ENCODE measurements at regions not wholly inside any gene's neighbourhood (a gene's known extent, or its start where the extent isn't known, plus 50 kb on each side); places are given as distances from the start of the nearest gene placed in this dataset.

- peaks cover 18% of the 10 kb centered on the region for H3K27me3 Mint-ChIP-seq
- no peaks in the 10 kb centered on the region for H3K4me1 Mint-ChIP-seq
- H3K27ac Mint-ChIP-seq = no peak overlapping the region
- no peak for ATAC-seq (replicated peaks)
- H3K9me3 Mint-ChIP-seq = no peaks in the 10 kb centered on the region
- no peak overlapping the region for H3K4me3 Mint-ChIP-seq
- no peaks in the 10 kb centered on the region for H3K36me3 Mint-ChIP-seq (ENCODE audit: low read depth)
Observed at GRCh38 chr5:175123542-175123941, 320.4 kb downstream of the DRD1 start.

DNA sequence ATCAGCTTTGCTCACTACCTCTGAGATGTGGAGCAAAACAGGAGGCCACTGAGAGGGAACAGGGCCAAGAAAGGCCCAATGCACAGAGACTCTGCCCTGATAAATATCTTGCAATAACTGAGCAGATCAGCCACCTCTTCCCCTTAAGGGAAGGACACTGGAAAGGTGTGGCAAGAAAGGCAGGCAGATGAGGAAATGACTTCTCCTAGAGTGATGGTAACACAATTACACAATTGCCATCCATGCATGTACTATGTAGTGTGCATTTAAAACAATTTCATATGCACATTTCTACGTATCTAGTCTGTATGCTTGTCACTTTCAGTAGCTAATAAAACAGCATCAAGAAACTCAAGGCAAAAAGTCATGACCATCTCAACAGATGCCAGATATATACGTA is 322.5 kb downstream of the DRD1 start:
- ATAC-seq (replicated peaks) = no peak
- no peaks in the 10 kb centered on the region for H3K9me3 Mint-ChIP-seq
- H3K27ac Mint-ChIP-seq = no peak overlapping the region
- no peaks in the 10 kb centered on the region for H3K4me1 Mint-ChIP-seq
- H3K27me3 Mint-ChIP-seq = peaks cover 30% of the 10 kb centered on the region
- no peaks in the 10 kb centered on the region for H3K36me3 Mint-ChIP-seq (ENCODE audit: low read depth)
- H3K4me3 Mint-ChIP-seq = no peak overlapping the region

DNA sequence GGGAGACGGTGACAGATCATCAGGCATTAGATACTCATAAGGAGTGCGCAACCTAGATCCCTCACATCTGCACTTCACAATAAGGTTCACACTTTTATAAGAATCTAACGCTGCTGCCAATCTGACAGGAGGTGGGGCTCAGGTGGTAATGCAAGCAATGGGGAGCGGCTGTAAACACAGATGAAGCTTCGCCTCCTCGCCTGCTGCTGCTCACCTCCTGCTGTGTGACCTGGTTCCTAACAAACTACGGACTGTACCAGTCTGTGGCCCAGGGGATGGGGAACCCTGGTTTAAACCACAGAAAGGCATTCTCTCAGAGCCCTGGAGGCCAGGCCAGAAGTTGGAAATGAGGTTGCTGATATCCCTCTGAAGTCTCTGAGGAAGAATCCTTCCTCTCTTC is 323.6 kb downstream of the DRD1 start:
- H3K36me3 Mint-ChIP-seq (ENCODE audit: low read depth) = no peaks in the 10 kb centered on the region
- H3K9me3 Mint-ChIP-seq = no peaks in the 10 kb centered on the region
- no peaks in the 10 kb centered on the region for H3K4me1 Mint-ChIP-seq
- no peak overlapping the region for H3K4me3 Mint-ChIP-seq
- ATAC-seq (replicated peaks) = no peak
- H3K27me3 Mint-ChIP-seq = peaks cover 30% of the 10 kb centered on the region
- H3K27ac Mint-ChIP-seq = no peak overlapping the region

GRCh38 chr5:175118700-175119309 is 325.2 kb downstream of the DRD1 start:
- Mint-ChIP-seq H3K36me3 (ENCODE audit: low read depth) (no peaks in the 10 kb centered on the region), H3K4me1 (no peaks in the 10 kb centered on the region), H3K27me3 (peaks cover 32% of the 10 kb centered on the region), H3K4me3 (no peak overlapping the region), H3K9me3 (no peaks in the 10 kb centered on the region), H3K27ac (no peak overlapping the region)
- no peak for ATAC-seq (replicated peaks)

- Mint-ChIP-seq H3K27me3 (peaks cover 30% of the 10 kb centered on the region), H3K4me1 (no peaks in the 10 kb centered on the region), H3K9me3 (no peaks in the 10 kb centered on the region), H3K36me3 (ENCODE audit: low read depth) (no peaks in the 10 kb centered on the region), H3K4me3 (no peak overlapping the region), H3K27ac (no peak overlapping the region)
- no peak for ATAC-seq (replicated peaks)
Observed at GRCh38 chr5:175116466-175117048, 327.4 kb downstream of the DRD1 start.

DNA sequence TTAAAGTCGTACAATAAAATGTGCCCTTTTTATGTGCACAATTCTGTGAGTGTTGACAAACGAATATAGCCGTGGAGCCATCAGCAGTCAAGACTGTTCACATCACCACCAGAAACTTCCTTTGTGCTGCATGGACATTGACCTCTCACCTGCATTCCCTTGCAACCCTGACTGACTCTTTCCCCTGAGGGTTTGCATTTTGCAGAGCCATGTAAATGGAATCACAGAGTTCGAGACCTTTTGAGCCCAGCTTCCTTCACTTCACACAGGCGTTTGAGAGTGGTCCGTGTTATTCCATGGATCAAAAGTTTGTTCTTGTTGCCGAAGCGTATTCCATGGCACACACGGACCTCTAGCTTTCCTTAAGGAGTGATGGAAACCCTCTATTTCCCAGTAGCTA is 328.2 kb downstream of the DRD1 start:
- no peak overlapping the region for H3K27ac Mint-ChIP-seq
- ATAC-seq (replicated peaks) = no peak
- no peaks in the 10 kb centered on the region for H3K4me1 Mint-ChIP-seq
- H3K9me3 Mint-ChIP-seq = no peaks in the 10 kb centered on the region
- H3K4me3 Mint-ChIP-seq = no peak overlapping the region
- H3K27me3 Mint-ChIP-seq = peaks cover 26% of the 10 kb centered on the region
- no peaks in the 10 kb centered on the region for H3K36me3 Mint-ChIP-seq (ENCODE audit: low read depth)

GRCh38 chr5:175113947-175114346 is 330.0 kb downstream of the DRD1 start:
- Mint-ChIP-seq H3K9me3 (peaks cover 8% of the 10 kb centered on the region), H3K27ac (no peak overlapping the region), H3K36me3 (ENCODE audit: low read depth) (no peaks in the 10 kb centered on the region), H3K27me3 (peaks cover 22% of the 10 kb centered on the region), H3K4me3 (no peak overlapping the region), H3K4me1 (no peaks in the 10 kb centered on the region)
- no peak for ATAC-seq (replicated peaks)

DNA sequence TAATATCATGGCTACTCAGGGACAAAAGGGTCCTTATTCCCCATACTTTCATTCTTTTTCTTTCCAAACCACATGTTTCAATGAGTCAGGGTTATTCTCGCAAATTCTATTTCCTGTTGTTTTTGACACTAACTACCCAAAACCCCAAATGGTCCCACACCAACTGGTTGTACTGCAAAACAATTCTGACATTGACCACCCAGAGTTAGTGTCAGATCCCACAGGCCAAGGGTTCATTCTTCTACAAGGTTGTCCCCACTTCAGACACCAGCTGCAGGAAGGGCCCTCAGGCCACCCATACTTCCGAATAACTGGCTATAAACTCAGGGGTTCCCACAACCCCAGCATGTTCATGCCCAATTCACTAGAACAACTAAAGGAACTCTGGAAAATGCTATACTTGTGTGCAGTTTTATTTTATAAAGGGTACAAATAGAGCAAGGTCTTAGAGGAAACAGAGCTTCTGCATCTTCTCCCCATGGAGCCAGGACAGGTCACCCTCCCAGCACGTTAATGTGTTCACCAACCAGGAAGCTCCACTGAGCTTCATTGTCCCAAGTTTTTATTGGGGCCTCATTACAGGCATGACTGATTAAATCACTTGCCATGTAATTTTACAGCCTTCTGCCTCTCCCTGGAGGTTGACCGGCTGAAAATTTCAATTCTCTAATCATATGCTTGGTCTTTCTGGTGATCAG is 334.8 kb downstream of the DRD1 start:
- peaks cover 8% of the 10 kb centered on the region for H3K9me3 Mint-ChIP-seq
- H3K4me3 Mint-ChIP-seq = no peak overlapping the region
- no peaks in the 10 kb centered on the region for H3K4me1 Mint-ChIP-seq
- H3K27me3 Mint-ChIP-seq = peaks cover 8% of the 10 kb centered on the region
- H3K36me3 Mint-ChIP-seq (ENCODE audit: low read depth) = no peaks in the 10 kb centered on the region
- H3K27ac Mint-ChIP-seq = no peak overlapping the region
- ATAC-seq (replicated peaks) = no peak

GRCh38 chr5:175107865-175108264 is 336.1 kb downstream of the DRD1 start:
- H3K27me3 Mint-ChIP-seq = peaks cover 12% of the 10 kb centered on the region
- H3K4me3 Mint-ChIP-seq = no peak overlapping the region
- no peak overlapping the region for H3K27ac Mint-ChIP-seq
- ATAC-seq (replicated peaks) = no peak
- H3K36me3 Mint-ChIP-seq (ENCODE audit: low read depth) = no peaks in the 10 kb centered on the region
- peaks cover 8% of the 10 kb centered on the region for H3K9me3 Mint-ChIP-seq
- H3K4me1 Mint-ChIP-seq = no peaks in the 10 kb centered on the region

GRCh38 chr5:175107028-175107588 is 336.9 kb downstream of the DRD1 start:
- H3K27me3 Mint-ChIP-seq = peaks cover 14% of the 10 kb centered on the region
- no peaks in the 10 kb centered on the region for H3K4me1 Mint-ChIP-seq
- H3K9me3 Mint-ChIP-seq = peaks cover 8% of the 10 kb centered on the region
- H3K36me3 Mint-ChIP-seq (ENCODE audit: low read depth) = no peaks in the 10 kb centered on the region
- ATAC-seq (replicated peaks) = no peak
- H3K27ac Mint-ChIP-seq = no peak overlapping the region
- H3K4me3 Mint-ChIP-seq = no peak overlapping the region

GRCh38 chr5:175104677-175105076 is 339.3 kb downstream of the DRD1 start:
- H3K36me3 Mint-ChIP-seq (ENCODE audit: low read depth) = no peaks in the 10 kb centered on the region
- no peak for ATAC-seq (replicated peaks)
- no peak overlapping the region for H3K27ac Mint-ChIP-seq
- peaks cover 8% of the 10 kb centered on the region for H3K9me3 Mint-ChIP-seq
- H3K27me3 Mint-ChIP-seq = peaks cover 13% of the 10 kb centered on the region
- H3K4me1 Mint-ChIP-seq = no peaks in the 10 kb centered on the region
- H3K4me3 Mint-ChIP-seq = no peak overlapping the region

GRCh38 chr5:175103746-175104145 is 340.2 kb downstream of the DRD1 start:
- no peaks in the 10 kb centered on the region for H3K9me3 Mint-ChIP-seq
- H3K27ac Mint-ChIP-seq = no peak overlapping the region
- no peaks in the 10 kb centered on the region for H3K36me3 Mint-ChIP-seq (ENCODE audit: low read depth)
- H3K4me1 Mint-ChIP-seq = no peaks in the 10 kb centered on the region
- H3K27me3 Mint-ChIP-seq = peaks cover 18% of the 10 kb centered on the region
- ATAC-seq (replicated peaks) = no peak
- no peak overlapping the region for H3K4me3 Mint-ChIP-seq

DNA sequence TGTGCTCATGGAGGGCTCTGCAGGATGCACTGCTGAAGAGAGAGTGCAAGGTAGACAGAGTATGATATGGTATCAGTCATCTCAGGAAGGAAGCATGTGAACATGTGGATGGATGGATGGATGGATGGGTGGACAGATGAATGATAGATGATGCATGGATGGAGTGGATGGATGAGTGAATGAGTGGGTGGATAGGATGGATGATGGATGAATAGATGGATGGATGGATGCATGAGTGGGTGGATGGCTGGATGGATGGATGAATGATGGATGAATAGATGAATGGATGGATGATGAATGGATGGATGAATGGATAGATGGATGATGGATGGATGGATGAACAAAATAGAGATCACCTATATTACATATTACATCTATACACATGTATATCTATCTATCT is 341.3 kb downstream of the DRD1 start:
- Mint-ChIP-seq H3K9me3 (no peaks in the 10 kb centered on the region), H3K36me3 (ENCODE audit: low read depth) (no peaks in the 10 kb centered on the region), H3K27me3 (peaks cover 12% of the 10 kb centered on the region), H3K4me3 (no peak overlapping the region), H3K27ac (no peak overlapping the region), H3K4me1 (no peaks in the 10 kb centered on the region)
- ATAC-seq (replicated peaks) = no peak

GRCh38 chr5:175098301-175098700 is 345.7 kb downstream of the DRD1 start:
- no peaks in the 10 kb centered on the region for H3K36me3 Mint-ChIP-seq (ENCODE audit: low read depth)
- no peak for ATAC-seq (replicated peaks)
- peaks cover 12% of the 10 kb centered on the region for H3K27me3 Mint-ChIP-seq
- no peaks in the 10 kb centered on the region for H3K9me3 Mint-ChIP-seq
- H3K4me1 Mint-ChIP-seq = no peaks in the 10 kb centered on the region
- H3K27ac Mint-ChIP-seq = no peak overlapping the region
- no peak overlapping the region for H3K4me3 Mint-ChIP-seq
